ENCODE measurements at regions not wholly inside any gene's neighbourhood (a gene's known extent, or its start where the extent isn't known, plus 50 kb on each side); places are given as distances from the start of the nearest gene placed in this dataset.

DNA sequence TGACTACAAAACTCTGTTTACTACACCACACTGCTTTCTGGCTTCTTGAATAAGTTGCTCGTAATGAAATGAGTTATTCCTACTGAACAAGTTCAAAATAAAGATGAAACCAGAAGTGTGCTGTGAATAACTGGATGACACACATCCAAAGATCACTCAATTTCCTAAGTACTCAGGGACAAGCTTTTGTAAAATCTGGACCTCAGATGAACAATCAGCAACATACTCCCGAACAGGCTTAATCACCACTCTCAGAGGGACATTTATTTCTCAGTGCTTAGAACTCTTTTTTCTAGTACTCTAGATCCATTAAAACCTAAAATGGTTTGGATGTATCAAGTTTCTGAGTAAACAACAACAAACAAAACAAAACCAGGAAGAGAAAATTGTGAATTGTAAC, 61.5 kb upstream of the EXOC1L start:
- CTCF ChIA-PET, result interaction anchor here (1.1 kb wide), 1 partner anchor 21 kb away, joined by 3 read pairs; no protein-coding TSS in a partner anchor
- no peak overlapping the region for H3K4me3 ChIP-seq (ENCODE audit: low read depth, low read length)
- DNase-seq (ENCODE audit: low read depth, low spot score), result no peak
- POLR2A ChIA-PET, result no interaction called here
- no peak for TF ChIP-seq CTCF (IDR thresholded peaks at IDR 0.05; ENCODE audit: insufficient read depth, low read length, missing control alignments)

DNA sequence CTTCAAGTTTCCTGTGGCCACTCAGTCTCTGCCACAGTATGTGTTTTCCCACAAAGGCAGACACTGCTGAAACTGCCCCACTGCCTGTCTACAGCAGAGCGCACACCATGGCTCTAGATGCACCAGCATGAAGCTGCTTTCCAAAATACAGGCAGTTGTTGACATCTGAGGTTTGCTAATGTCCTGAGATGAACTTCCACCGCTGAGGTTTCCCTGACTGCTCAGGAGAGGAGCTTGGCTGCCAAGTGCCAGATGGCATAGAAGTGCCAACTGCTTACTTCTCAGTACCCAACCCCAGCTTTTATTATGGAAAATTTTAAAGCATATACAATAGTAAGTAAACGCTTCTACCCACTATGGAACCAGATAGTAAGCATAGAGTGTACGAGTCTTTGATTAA, 61.0 kb upstream of the EXOC1L start:
- TF ChIP-seq CTCF (IDR thresholded peaks at IDR 0.05; ENCODE audit: insufficient read depth, low read length, missing control alignments), result no peak
- H3K4me3 ChIP-seq (ENCODE audit: low read depth, low read length), result no peak overlapping the region
- POLR2A ChIA-PET, result interaction anchor here (0.7 kb wide), 1 partner anchor 19 kb away, joined by 3 read pairs; no protein-coding TSS in a partner anchor
- no peak for DNase-seq (ENCODE audit: low read depth, low spot score)
- CTCF ChIA-PET, result no interaction called here

DNA sequence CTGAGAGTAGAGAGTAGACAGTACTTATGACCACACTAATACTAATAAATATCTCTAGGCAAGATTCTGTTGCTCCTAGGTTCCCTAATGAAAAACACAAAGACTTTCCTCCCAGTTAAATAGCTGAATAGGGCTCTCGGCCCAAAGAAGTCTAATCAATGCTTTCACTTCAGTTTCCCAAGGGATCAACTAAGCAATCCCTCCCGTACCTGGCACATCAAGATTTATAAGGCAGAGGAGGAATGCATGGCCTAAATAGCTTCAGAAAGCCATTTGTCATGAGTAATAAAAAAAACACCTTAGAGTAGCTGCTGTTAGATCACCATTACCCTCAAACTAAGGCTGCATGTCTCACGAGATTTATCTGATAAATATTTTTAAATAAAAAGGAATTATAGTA, 56.8 kb upstream of the EXOC1L start:
- H3K4me3 ChIP-seq (ENCODE audit: low read depth, low read length), result no peak overlapping the region
- ChIA-PET CTCF (no interaction called here), POLR2A (interaction anchor here (0.6 kb wide), 1 partner anchor 16 kb away, joined by 3 read pairs; no protein-coding TSS in a partner anchor)
- no peak for TF ChIP-seq CTCF (IDR thresholded peaks at IDR 0.05; ENCODE audit: insufficient read depth, low read length, missing control alignments)
- DNase-seq (ENCODE audit: low read depth, low spot score), result no peak

DNA sequence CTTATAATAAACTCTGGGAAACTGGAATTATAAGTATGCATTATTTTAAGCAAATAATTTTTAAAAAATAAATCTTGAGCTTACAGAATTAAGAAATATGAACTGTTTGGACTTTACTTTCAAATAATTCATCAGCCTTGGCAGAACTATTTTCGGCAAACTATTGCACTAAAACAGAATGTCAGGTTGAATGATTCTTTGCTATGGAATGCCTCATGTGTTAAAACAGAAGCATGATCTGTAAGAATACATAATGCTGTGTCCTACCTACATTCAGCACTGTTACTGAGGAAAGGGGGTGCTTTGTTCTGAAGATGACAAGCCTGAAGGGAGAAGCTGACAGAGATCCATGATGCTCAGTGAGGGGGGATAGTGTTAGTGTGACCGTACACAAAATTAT, 55.6 kb upstream of the EXOC1L start:
- H3K4me3 ChIP-seq (ENCODE audit: low read depth, low read length), result no peak overlapping the region
- no peak for DNase-seq (ENCODE audit: low read depth, low spot score)
- ChIA-PET POLR2A (no interaction called here), CTCF (no interaction called here)
- no peak for TF ChIP-seq CTCF (IDR thresholded peaks at IDR 0.05; ENCODE audit: insufficient read depth, low read length, missing control alignments)

- CTCF ChIA-PET, result no interaction called here
- no peak for TF ChIP-seq CTCF (IDR thresholded peaks at IDR 0.05; ENCODE audit: insufficient read depth, low read length, missing control alignments)
- no peak overlapping the region for H3K4me3 ChIP-seq (ENCODE audit: low read depth, low read length)
- POLR2A ChIA-PET, result no interaction called here
- DNase-seq (ENCODE audit: low read depth, low spot score), result no peak
Measured at GRCh38 chr4:55765070-55765469, 54.5 kb upstream of the EXOC1L start.

- CTCF ChIA-PET, result no interaction called here
- POLR2A ChIA-PET, result no interaction called here
- H3K4me3 ChIP-seq (ENCODE audit: low read depth, low read length), result no peak overlapping the region
- peak; percentile 62 for DNase-seq (ENCODE audit: low read depth, low spot score)
- no peak for TF ChIP-seq CTCF (IDR thresholded peaks at IDR 0.05; ENCODE audit: insufficient read depth, low read length, missing control alignments)
Measured at GRCh38 chr4:55768291-55768690, 51.3 kb upstream of the EXOC1L start.

All from AG04449 (cell line).